ENCODE measurements at regions not wholly inside any gene's neighbourhood (a gene's known extent, or its start where the extent isn't known, plus 50 kb on each side); places are given as distances from the start of the nearest gene placed in this dataset.

GRCh38 chr20:22456109-22456508, 128.3 kb downstream of the FOXA2 start:
- Histone ChIP-seq H3K27ac (ENCODE audit: low read depth, low read length) (no peak overlapping the region), H3K4me1 (ENCODE audit: control insufficient read depth, insufficient read depth, low read length) (no peaks in the 10 kb centered on the region), H3K4me3 (ENCODE audit: low read depth, low read length) (no peak overlapping the region), H3K9me3 (ENCODE audit: control insufficient read depth, insufficient read depth, low read length) (no peaks in the 10 kb centered on the region), H3K36me3 (ENCODE audit: control insufficient read depth, insufficient read depth, low read length) (no peaks in the 10 kb centered on the region), H3K27me3 (ENCODE audit: control insufficient read depth, insufficient read depth, low read length) (peaks cover 2% of the 10 kb centered on the region)
- WGBS (ENCODE audit: insufficient coverage) = no CpG with 5 or more reads among the region's 3 CpGs
- peak in 1 of 6 donors; percentile 14 for DNase-seq (ENCODE audit: low read depth in 4 of 6, low spot score in 6 of 6)

GRCh38 chr20:22455259-22455658, 129.1 kb downstream of the FOXA2 start:
- Histone ChIP-seq H3K27ac (ENCODE audit: low read depth, low read length) (no peak overlapping the region), H3K4me1 (ENCODE audit: control insufficient read depth, insufficient read depth, low read length) (no peaks in the 10 kb centered on the region), H3K27me3 (ENCODE audit: control insufficient read depth, insufficient read depth, low read length) (peaks cover 2% of the 10 kb centered on the region), H3K36me3 (ENCODE audit: control insufficient read depth, insufficient read depth, low read length) (no peaks in the 10 kb centered on the region), H3K9me3 (ENCODE audit: control insufficient read depth, insufficient read depth, low read length) (no peaks in the 10 kb centered on the region), H3K4me3 (ENCODE audit: low read depth, low read length) (no peak overlapping the region)
- 79% methylated on average over 6 of the region's 6 CpGs for WGBS (ENCODE audit: insufficient coverage)
- DNase-seq (ENCODE audit: low read depth in 4 of 6, low spot score in 6 of 6) = no peak

GRCh38 chr20:22453244-22454080, 130.9 kb downstream of the FOXA2 start:
- no peak for DNase-seq (ENCODE audit: low read depth in 4 of 6, low spot score in 6 of 6)
- H3K27me3 ChIP-seq (ENCODE audit: control insufficient read depth, insufficient read depth, low read length) = peaks cover 5% of the 10 kb centered on the region

GRCh38 chr20:22452442-22453011, 131.8 kb downstream of the FOXA2 start:
- Histone ChIP-seq H3K4me1 (ENCODE audit: control insufficient read depth, insufficient read depth, low read length) (no peaks in the 10 kb centered on the region), H3K27ac (ENCODE audit: low read depth, low read length) (no peak overlapping the region), H3K27me3 (ENCODE audit: control insufficient read depth, insufficient read depth, low read length) (peaks cover 5% of the 10 kb centered on the region), H3K9me3 (ENCODE audit: control insufficient read depth, insufficient read depth, low read length) (no peaks in the 10 kb centered on the region), H3K36me3 (ENCODE audit: control insufficient read depth, insufficient read depth, low read length) (no peaks in the 10 kb centered on the region), H3K4me3 (ENCODE audit: low read depth, low read length) (no peak overlapping the region)
- WGBS (ENCODE audit: insufficient coverage) = no CpG with 5 or more reads among the region's 3 CpGs
- DNase-seq (ENCODE audit: low read depth in 4 of 6, low spot score in 6 of 6) = no peak

More at GRCh38 chr20:22453244-22454080, 130.9 kb downstream of the FOXA2 start:
- Histone ChIP-seq H3K4me3 (ENCODE audit: low read depth, low read length) (no peak overlapping the region), H3K36me3 (ENCODE audit: control insufficient read depth, insufficient read depth, low read length) (no peaks in the 10 kb centered on the region), H3K27ac (ENCODE audit: low read depth, low read length) (no peak overlapping the region), H3K4me1 (ENCODE audit: control insufficient read depth, insufficient read depth, low read length) (no peaks in the 10 kb centered on the region), H3K9me3 (ENCODE audit: control insufficient read depth, insufficient read depth, low read length) (no peaks in the 10 kb centered on the region)
- WGBS (ENCODE audit: insufficient coverage) = 83% methylated on average over 1 of the region's 12 CpGs

GRCh38 chr20:22450537-22450936, 133.8 kb downstream of the FOXA2 start:
- H3K27ac ChIP-seq (ENCODE audit: low read depth, low read length) = no peak overlapping the region
- H3K4me1 ChIP-seq (ENCODE audit: control insufficient read depth, insufficient read depth, low read length) = no peaks in the 10 kb centered on the region
- H3K27me3 ChIP-seq (ENCODE audit: control insufficient read depth, insufficient read depth, low read length) = peaks cover 5% of the 10 kb centered on the region
- H3K9me3 ChIP-seq (ENCODE audit: control insufficient read depth, insufficient read depth, low read length) = no peaks in the 10 kb centered on the region
- 100% methylated on average over 1 of the region's 2 CpGs for WGBS (ENCODE audit: insufficient coverage)
- DNase-seq (ENCODE audit: low read depth in 4 of 6, low spot score in 6 of 6) = no peak
- H3K36me3 ChIP-seq (ENCODE audit: control insufficient read depth, insufficient read depth, low read length) = no peaks in the 10 kb centered on the region
- no peak overlapping the region for H3K4me3 ChIP-seq (ENCODE audit: low read depth, low read length)

GRCh38 chr20:22449188-22449973, 135.0 kb downstream of the FOXA2 start:
- Histone ChIP-seq H3K4me1 (ENCODE audit: control insufficient read depth, insufficient read depth, low read length) (no peaks in the 10 kb centered on the region), H3K9me3 (ENCODE audit: control insufficient read depth, insufficient read depth, low read length) (no peaks in the 10 kb centered on the region), H3K27ac (ENCODE audit: low read depth, low read length) (no peak overlapping the region), H3K36me3 (ENCODE audit: control insufficient read depth, insufficient read depth, low read length) (no peaks in the 10 kb centered on the region), H3K4me3 (ENCODE audit: low read depth, low read length) (no peak overlapping the region), H3K27me3 (ENCODE audit: control insufficient read depth, insufficient read depth, low read length) (peaks cover 5% of the 10 kb centered on the region)
- peak in 2 of 6 donors; percentile 25 to 40 for DNase-seq (ENCODE audit: low read depth in 4 of 6, low spot score in 6 of 6)
- WGBS (ENCODE audit: insufficient coverage) = 50% methylated on average over 3 of the region's 10 CpGs

GRCh38 chr20:22447447-22447778, 137.0 kb downstream of the FOXA2 start:
- Histone ChIP-seq H3K9me3 (ENCODE audit: control insufficient read depth, insufficient read depth, low read length) (no peaks in the 10 kb centered on the region), H3K27ac (ENCODE audit: low read depth, low read length) (no peak overlapping the region), H3K4me3 (ENCODE audit: low read depth, low read length) (no peak overlapping the region), H3K4me1 (ENCODE audit: control insufficient read depth, insufficient read depth, low read length) (no peaks in the 10 kb centered on the region), H3K36me3 (ENCODE audit: control insufficient read depth, insufficient read depth, low read length) (no peaks in the 10 kb centered on the region), H3K27me3 (ENCODE audit: control insufficient read depth, insufficient read depth, low read length) (peaks cover 5% of the 10 kb centered on the region)
- DNase-seq (ENCODE audit: low read depth in 4 of 6, low spot score in 6 of 6) = no peak
- WGBS (ENCODE audit: insufficient coverage) = no CpG with 5 or more reads among the region's 1 CpG

GRCh38 chr20:22446613-22447446, 137.5 kb downstream of the FOXA2 start:
- Histone ChIP-seq H3K27me3 (ENCODE audit: control insufficient read depth, insufficient read depth, low read length) (peaks cover 3% of the 10 kb centered on the region), H3K4me1 (ENCODE audit: control insufficient read depth, insufficient read depth, low read length) (no peaks in the 10 kb centered on the region), H3K9me3 (ENCODE audit: control insufficient read depth, insufficient read depth, low read length) (no peaks in the 10 kb centered on the region), H3K4me3 (ENCODE audit: low read depth, low read length) (no peak overlapping the region), H3K36me3 (ENCODE audit: control insufficient read depth, insufficient read depth, low read length) (no peaks in the 10 kb centered on the region), H3K27ac (ENCODE audit: low read depth, low read length) (no peak overlapping the region)
- peak in 1 of 6 donors; percentile 13 for DNase-seq (ENCODE audit: low read depth in 4 of 6, low spot score in 6 of 6)
- 60% methylated on average over 1 of the region's 5 CpGs for whole genome bisulfite sequencing (ENCODE audit: insufficient coverage)

- H3K4me1 ChIP-seq (ENCODE audit: control insufficient read depth, insufficient read depth, low read length) = no peaks in the 10 kb centered on the region
- H3K27ac ChIP-seq (ENCODE audit: low read depth, low read length) = no peak overlapping the region
- no peak for DNase-seq (ENCODE audit: low read depth in 4 of 6, low spot score in 6 of 6)
- no peaks in the 10 kb centered on the region for H3K9me3 ChIP-seq (ENCODE audit: control insufficient read depth, insufficient read depth, low read length)
- no peaks in the 10 kb centered on the region for H3K36me3 ChIP-seq (ENCODE audit: control insufficient read depth, insufficient read depth, low read length)
- H3K4me3 ChIP-seq (ENCODE audit: low read depth, low read length) = no peak overlapping the region
- 100% methylated on average over 1 of the region's 7 CpGs for WGBS (ENCODE audit: insufficient coverage)
- H3K27me3 ChIP-seq (ENCODE audit: control insufficient read depth, insufficient read depth, low read length) = peaks cover 3% of the 10 kb centered on the region
Observed at GRCh38 chr20:22442318-22442717, 142.1 kb downstream of the FOXA2 start.

Measured in spinal cord (tissue), 9 donors.